ENCODE measurements at regions not wholly inside any gene's neighbourhood (a gene's known extent, or its start where the extent isn't known, plus 50 kb on each side); places are given as distances from the start of the nearest gene placed in this dataset.

- peak; percentile 80 to 93 (median 81) for TF ChIP-seq CTCF (IDR thresholded peaks at IDR 0.05)
- TF ChIP-seq POLR2A (IDR thresholded peaks at IDR 0.05): no peak
Measured at GRCh38 chr16:87550495-87550961, 51.8 kb upstream of the JPH3 start.

Data from esophagus squamous epithelium (tissue), 4 donors.